K562 (cell line): ENCODE measurements at regions not wholly inside any gene's neighbourhood (a gene's known extent, or its start where the extent isn't known, plus 50 kb on each side); places are given as distances from the start of the nearest gene placed in this dataset.

Source experiments
- CREB3 ChIP-seq: fragments of 450-650 bp; conservative IDR thresholded peaks from 2 replicates; pipeline ENCODE4 v1.6.1; 2016; ENCODE audit warnings: missing genetic modification characterization, low read depth, mild to moderate bottlenecking, missing compliant biosample characterization, moderate library complexity
- DDX20 ChIP-seq: fragments of 450-650 bp; IDR thresholded peaks from 2 replicates; pipeline ENCODE4 v1.6.1; 2016; ENCODE audit warnings: missing genetic modification characterization, low read depth, mild to moderate bottlenecking, missing compliant biosample characterization, moderate library complexity
- DMBX1 ChIP-seq: fragments of 250-450 bp; sonication (Bioruptor Pico); IDR thresholded peaks from 2 replicates; pipeline ENCODE4 v1.8.0; 2022; ENCODE audit warnings: inconsistent platforms, mild to moderate bottlenecking, moderate library complexity, borderline replicate concordance
- GMEB1 ChIP-seq: fragments of 250-450 bp; sonication (Bioruptor Pico); IDR thresholded peaks from 2 replicates; pipeline ENCODE4 v1.4.0; 2020; ENCODE audit warnings: mild to moderate bottlenecking
- GTF2A2 ChIP-seq: IDR thresholded peaks from 2 replicates; pipeline ENCODE4 v1.6.1; 2016; ENCODE audit warnings: mild to moderate bottlenecking, missing genetic modification characterization, missing compliant biosample characterization
- HDAC1 ChIP-seq, 2 experiments: fragments of 450-650 bp; IDR thresholded peaks; 2 replicates each; pipeline ENCODE4 v1.6.1; 2016 to 2017; ENCODE audit warnings: inconsistent platforms in 1 of 2, mild to moderate bottlenecking in 1 of 2, moderate library complexity in 1 of 2
- HSF4 ChIP-seq: fragments of 250-450 bp; sonication (Bioruptor Pico); IDR thresholded peaks from 2 replicates; pipeline ENCODE4 v2.1.2; 2022; ENCODE audit warnings: mild to moderate bottlenecking, moderate library complexity, borderline replicate concordance
- MAX ChIP-seq: sonication (generic); formaldehyde crosslinking; IDR thresholded peaks from 2 replicates; pipeline ENCODE4 v1.9.0; 2022; ENCODE audit warnings: mild to moderate bottlenecking, missing genetic modification reagents
- NCOA6 ChIP-seq: fragments of 450-650 bp; IDR thresholded peaks from 2 replicates; pipeline ENCODE4 v1.6.1; 2017; ENCODE audit warnings: mild to moderate bottlenecking
- NR4A1 ChIP-seq, 2 experiments: fragments of 250-450 bp in 1 of 2; fragments of 450-650 bp in 1 of 2; sonication (Bioruptor Pico) in 1 of 2; IDR thresholded peaks; 2 replicates each; pipeline versions ENCODE4 v1.4.0 to v1.6.1; 2016 to 2020; ENCODE audit warnings: mild to moderate bottlenecking in 2 of 2, missing compliant biosample characterization in 1 of 2, missing genetic modification characterization in 1 of 2, moderate library complexity in 1 of 2
- PPARD ChIP-seq: fragments of 250-450 bp; sonication (Bioruptor Pico); IDR thresholded peaks from 2 replicates; pipeline ENCODE4 v1.8.0; 2022; ENCODE audit warnings: inconsistent platforms, mild to moderate bottlenecking, moderate library complexity
- SRF ChIP-seq, 2 experiments: fragments of 250-450, 450-650 bp in 1 of 2; sonication (Bioruptor Pico) in 1 of 2; sonication (generic) in 1 of 2; formaldehyde crosslinking; IDR thresholded peaks; 2 replicates each; pipeline versions ENCODE4 v1.5.0 to v1.5.1; 2020 to 2022; ENCODE audit warnings: mild to moderate bottlenecking in 1 of 2, missing genetic modification reagents in 1 of 2
- VEZF1 ChIP-seq: fragments of 200-800 bp; sonication (Bioruptor generic); IDR thresholded peaks from 2 replicates; pipeline ENCODE4 v1.6.1; 2017; ENCODE audit warnings: missing genetic modification characterization, missing compliant biosample characterization
- ZNF197 ChIP-seq: fragments of 200-800 bp; sonication (Bioruptor generic); IDR thresholded peaks from 2 replicates; pipeline ENCODE4 v1.6.1; 2016; ENCODE audit warnings: low read depth, missing genetic modification characterization, missing compliant biosample characterization
- ZNF592 ChIP-seq: fragments of 450-650 bp; IDR thresholded peaks from 2 replicates; pipeline ENCODE4 v1.6.1; 2017; ENCODE audit warnings: antibody characterized with exemption, mild to moderate bottlenecking

GRCh38 chr7:29619848-29620555 lies 56.4 kb downstream of the PRR15 start (continued):
- 0 out of 2 replicates have a peak, but pooled peaks have one; percentile 20 for TF ChIP-seq GMEB1 (CRISPR knock-in tag)
- TF ChIP-seq CREB3: 0 out of 2 replicates have a peak, but pooled peaks have one; percentile 72
- no peak for TF ChIP-seq SRF (CRISPR knock-in tag; IDR thresholded peaks at IDR 0.05)
- TF ChIP-seq ZNF197 (CRISPR knock-in tag): peak; percentile 35; the same call in 1 of the 2 replicates
- TF ChIP-seq NCOA6: no peak
- TF ChIP-seq VEZF1 (CRISPR knock-in tag): peak; percentile 16; the same call in 1 of the 2 replicates
- TF ChIP-seq DDX20: peak; percentile 81
- no peak for TF ChIP-seq PPARD (CRISPR knock-in tag)
- peak; percentile 81 for TF ChIP-seq GTF2A2 (tag)
- TF ChIP-seq MAX (CRISPR knock-in tag): no peak
- TF ChIP-seq DMBX1 (CRISPR knock-in tag): peak; percentile 86
- TF ChIP-seq HDAC1 (IDR thresholded peaks at IDR 0.05): no peak
- TF ChIP-seq ZNF592: peak; percentile 59; the same call in 1 of the 2 replicates
- TF ChIP-seq NR4A1 (CRISPR knock-in tag; IDR thresholded peaks at IDR 0.05): no peak
- TF ChIP-seq NR4A1 (tag; IDR thresholded peaks at IDR 0.05): peak; percentile 72; the same call in 1 of the 2 replicates
- TF ChIP-seq HSF4 (CRISPR knock-in tag): no peak
